Neural progenitor cell (in vitro differentiated cells): ENCODE measurements at regions not wholly inside any gene's neighbourhood (a gene's known extent, or its start where the extent isn't known, plus 50 kb on each side); places are given as distances from the start of the nearest gene placed in this dataset.

Experiments
- EZH2 ChIP-seq: fragments of 200-600 bp; sonication (generic); IDR thresholded peaks from 2 replicates; pipeline ENCODE4 v1.6.1; 2017; ENCODE audit warnings: antibody characterized with exemption, mild to moderate bottlenecking, moderate library complexity
- TF ChIP-seq, protein P1 (sequence below): fragments of 200-600 bp; sonication (generic); IDR thresholded peaks from 2 replicates; pipeline ENCODE4 v1.5.1; 2017; ENCODE audit warnings: antibody characterized with exemption, mild to moderate bottlenecking

DNA sequence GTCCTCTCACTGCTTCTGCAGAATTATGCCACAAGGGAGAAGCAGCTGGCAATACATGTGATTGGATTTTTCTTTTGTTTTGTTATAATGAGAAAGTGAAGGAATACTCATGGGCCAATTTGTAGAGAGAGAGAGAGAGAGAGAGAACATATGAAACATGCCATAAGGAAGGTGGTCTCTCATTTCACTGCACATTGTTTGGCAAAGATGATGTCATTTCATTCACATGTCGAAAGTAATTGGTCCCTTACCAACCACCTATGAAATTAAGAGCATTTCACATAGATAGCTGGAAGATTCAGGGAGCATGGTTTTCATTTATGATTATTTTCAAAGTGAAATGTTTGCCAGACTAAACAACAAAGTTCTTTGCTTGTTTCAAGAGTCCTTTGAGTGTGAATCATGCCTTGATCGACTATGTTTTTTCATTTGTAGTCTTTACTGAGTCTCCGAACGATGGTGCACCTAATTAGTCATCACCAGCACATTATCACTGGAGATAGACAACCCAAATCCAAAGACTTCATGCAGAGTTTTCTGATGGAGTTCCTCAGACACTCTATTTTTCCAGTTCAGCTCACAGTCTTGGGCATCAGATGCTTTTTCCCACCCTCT lies 130.1 kb upstream of the ZEB1 start:
- TF ChIP-seq, protein P1, sequence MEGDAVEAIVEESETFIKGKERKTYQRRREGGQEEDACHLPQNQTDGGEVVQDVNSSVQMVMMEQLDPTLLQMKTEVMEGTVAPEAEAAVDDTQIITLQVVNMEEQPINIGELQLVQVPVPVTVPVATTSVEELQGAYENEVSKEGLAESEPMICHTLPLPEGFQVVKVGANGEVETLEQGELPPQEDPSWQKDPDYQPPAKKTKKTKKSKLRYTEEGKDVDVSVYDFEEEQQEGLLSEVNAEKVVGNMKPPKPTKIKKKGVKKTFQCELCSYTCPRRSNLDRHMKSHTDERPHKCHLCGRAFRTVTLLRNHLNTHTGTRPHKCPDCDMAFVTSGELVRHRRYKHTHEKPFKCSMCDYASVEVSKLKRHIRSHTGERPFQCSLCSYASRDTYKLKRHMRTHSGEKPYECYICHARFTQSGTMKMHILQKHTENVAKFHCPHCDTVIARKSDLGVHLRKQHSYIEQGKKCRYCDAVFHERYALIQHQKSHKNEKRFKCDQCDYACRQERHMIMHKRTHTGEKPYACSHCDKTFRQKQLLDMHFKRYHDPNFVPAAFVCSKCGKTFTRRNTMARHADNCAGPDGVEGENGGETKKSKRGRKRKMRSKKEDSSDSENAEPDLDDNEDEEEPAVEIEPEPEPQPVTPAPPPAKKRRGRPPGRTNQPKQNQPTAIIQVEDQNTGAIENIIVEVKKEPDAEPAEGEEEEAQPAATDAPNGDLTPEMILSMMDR = no peak
- TF ChIP-seq EZH2 = no peak
